HG02588 (cell line): ENCODE measurements at regions not wholly inside any gene's neighbourhood (a gene's known extent, or its start where the extent isn't known, plus 50 kb on each side); places are given as distances from the start of the nearest gene placed in this dataset.

Experiments used
- ATAC-seq: cut with Tn5 transposase; IDR thresholded peaks from one replicate; pipeline ENCODE4 v1.9.1; 2021; ENCODE audit warnings: mild to moderate bottlenecking, moderate library complexity; ENCODE audit not compliant: unreplicated experiment

DNA sequence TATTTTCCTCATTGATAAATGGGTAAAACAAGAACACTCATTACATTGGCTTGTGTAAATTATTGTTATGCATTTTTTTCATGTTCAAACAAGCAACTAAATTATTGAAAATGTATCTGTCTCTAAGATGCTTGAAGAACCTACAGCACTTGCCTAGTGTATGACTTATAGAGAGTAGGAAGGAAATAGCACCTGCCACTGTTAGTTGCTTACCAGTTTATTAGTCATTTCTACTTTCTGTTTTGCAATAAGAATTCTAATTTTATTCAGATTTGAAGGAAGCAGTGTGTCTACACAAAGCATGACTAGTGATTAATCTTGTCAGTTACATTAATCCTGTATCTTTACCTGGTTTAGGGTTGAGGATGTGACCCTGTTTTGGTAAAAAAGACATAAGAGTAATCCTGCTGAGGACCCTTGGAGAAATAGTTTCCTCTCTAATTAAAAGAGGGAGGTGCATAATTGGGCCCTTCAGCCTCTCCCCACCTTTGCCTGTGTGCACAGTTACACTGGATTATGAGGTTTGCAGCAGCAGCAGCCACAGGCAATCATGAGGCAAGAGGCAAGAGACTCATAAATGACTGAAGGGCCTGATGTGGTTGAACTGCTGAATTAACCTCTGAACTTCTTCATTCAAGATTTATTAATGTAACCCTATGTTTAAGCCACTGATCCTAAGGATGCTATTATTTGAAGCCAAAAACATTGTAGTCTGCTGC lies 1202.1 kb downstream of the ADGRL3 start:
- ATAC-seq, result no peak

DNA sequence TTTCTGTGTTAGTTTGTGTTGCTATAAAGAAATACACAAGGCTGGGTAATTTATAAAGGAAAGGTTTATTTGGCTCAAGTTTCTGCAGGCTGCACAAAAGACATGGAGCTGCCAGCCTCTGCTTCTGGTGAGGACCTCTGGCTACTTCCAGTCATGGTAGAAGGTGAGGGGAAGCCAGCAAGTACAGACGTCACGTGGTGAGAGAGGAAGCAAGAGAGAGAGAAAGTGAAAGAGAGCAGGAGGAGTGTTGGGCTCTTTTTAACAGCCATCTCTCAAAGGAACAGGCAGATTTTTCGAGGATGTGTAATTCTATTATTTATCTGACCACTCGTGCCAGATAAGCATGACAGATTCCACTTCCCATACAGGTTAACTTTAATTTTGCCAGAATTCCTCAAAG lies 1199.1 kb downstream of the ADGRL3 start:
- ATAC-seq, result peak; percentile 77

DNA sequence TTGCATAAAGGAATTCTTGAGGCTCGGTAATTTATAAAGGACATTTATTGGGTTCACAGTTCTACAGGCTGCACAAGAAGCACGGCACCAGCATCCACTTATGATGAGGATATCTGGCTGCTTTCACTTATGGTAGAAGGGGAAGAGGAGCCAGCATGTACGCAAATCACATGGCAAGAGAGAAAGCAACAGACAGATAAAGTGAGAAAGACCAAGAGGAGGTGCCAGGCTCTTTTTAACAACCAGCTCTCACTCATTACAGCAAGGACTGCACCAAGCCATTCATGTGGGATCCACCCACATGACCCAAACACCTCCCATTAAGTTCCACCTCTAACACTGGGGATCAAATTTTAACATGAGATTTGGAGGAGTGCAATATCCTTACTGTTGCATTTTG lies 1198.2 kb downstream of the ADGRL3 start:
- ATAC-seq, result no peak

DNA sequence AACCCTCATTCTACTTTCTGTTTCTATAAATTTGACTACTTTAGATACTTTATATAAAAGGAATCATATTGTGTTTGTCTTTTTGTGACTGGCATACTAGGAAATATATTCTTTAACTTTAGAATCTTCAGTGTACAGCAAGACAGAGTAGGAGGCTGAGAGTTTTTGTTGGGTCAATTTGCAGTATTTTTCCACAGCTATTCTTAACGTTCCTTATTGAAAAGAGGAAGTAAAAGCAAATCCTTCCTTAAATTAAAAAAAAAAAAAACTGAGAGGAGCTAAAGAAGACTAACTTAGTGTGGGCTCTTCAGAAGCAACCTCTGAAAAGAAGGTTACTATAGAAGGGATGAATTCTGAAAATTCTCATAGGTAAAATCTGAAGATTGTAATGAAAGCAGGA lies 1194.6 kb downstream of the ADGRL3 start:
- no peak for ATAC-seq

DNA sequence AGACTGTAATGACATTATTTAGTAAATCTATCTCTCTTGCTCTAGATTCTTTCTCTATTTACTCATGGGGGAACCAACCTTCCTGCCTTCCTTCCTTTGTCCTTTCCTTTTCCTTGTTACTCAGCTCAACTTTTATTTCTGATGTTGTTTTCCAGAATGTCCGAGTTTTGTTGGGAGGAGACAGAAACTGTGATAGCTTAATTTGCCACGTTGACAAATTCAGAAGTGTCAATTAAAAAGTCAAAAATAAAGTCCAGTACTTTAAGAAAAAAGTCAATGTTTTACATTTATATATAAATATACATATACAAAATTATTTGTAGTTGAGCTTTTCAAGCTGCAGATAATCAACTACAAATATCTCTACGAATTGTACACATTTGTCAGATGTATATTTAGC lies 1187.7 kb downstream of the ADGRL3 start:
- no peak for ATAC-seq

DNA sequence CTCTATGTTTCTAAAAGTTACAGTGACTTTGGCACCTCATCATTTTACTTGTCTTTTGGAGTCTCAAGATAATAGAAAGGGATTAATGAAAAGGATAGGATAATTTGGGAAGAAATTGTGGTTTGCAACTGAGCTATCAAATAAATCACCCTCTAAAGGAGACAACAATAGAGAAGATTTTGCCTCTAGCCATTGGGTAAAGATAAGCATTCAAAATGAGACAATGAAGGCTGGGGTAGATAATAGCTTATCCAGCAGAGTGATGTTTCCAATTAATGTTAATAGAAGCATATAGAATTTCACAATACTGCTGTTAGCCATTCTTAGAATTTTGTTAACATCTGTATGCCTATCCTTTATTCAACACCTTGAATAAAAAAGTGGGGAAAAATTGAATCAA lies 1177.6 kb downstream of the ADGRL3 start:
- ATAC-seq, result no peak

DNA sequence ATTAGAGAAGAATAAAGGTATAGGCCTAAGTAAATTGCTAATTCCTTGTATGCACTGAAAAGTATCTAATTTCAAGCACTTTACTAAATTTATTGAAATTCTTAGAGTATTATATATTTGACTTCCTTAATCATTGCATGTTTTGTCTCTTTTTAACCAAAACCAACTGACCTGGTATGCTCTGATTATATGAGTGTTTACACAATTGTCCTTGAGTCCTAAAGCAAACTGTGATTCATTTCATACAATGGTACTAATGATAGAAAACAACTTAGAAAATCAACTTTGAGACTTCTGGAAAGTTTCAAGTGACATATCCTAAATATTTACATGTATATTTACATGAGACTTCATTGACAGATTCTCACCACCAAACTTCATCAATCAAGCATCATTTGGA lies 1177.1 kb downstream of the ADGRL3 start:
- ATAC-seq, result no peak

DNA sequence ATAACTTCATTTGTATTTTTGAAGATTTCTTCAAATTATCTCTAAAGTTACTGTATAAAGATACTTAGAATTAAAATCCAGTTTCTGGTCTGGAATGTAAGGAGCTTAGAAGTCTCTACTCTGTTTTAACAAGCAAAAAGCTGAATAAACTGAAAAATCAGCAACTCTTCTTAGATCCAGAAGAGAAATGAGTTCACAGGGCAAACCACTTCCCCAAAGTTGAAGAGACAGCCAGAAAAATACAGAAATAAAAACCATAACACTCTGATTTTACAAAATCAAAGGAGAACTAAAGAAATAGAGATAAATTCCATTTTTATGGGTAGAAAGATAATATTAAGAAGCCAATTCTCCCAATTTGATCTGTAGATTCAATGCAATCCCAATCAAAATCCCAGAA lies 1166.8 kb downstream of the ADGRL3 start:
- ATAC-seq, result no peak

DNA sequence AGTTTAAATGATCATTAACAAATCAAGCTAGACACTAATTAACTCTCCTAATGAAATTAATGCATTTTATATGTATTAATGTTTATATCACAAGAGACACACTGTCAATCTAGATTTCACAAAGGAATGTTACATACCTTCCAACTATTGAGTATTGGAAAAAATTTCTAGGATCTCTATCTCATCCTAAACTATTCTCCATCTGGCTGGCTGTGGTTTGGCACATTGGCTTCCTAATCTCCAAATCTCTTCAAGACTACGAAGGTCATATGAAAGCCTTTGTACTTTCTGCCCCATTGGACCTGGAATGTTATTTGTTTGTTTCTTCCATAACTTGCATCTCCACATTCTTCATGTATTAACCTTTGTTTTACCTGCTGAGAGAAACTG lies 1160.0 kb downstream of the ADGRL3 start:
- ATAC-seq, result no peak

DNA sequence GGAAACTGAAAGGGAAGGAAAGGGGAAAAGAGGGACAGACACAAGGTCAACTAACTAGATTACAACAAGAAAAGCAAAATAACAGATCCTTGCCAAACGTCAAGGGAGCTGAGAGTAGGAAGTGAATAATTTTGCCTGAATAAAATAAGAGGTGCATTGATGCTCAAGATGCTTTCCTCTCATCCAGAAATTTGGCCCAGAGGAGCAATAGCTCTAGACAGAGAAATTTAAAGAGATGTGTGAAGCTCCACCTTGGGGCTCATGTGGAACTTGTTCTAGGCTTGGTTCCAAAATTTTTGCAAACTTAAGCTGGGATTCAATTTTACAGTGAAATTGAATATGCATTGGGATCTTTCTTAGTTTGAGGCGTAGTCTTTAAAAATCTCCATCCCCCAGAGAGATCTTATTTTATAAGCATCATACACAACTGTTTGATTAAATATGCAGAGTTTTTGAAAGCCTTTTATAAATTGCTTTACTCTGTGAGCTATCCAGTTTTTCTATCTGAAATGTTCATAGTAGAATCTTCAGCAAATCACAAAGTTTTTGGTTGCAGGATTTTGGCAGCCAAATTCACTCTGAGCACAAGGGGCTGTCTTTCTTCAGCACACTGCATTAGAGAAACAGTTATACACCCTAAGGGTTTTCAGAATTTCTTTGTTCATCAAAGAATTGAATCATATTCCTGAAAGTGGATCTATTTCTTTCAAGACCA lies 1159.5 kb downstream of the ADGRL3 start:
- no peak for ATAC-seq

DNA sequence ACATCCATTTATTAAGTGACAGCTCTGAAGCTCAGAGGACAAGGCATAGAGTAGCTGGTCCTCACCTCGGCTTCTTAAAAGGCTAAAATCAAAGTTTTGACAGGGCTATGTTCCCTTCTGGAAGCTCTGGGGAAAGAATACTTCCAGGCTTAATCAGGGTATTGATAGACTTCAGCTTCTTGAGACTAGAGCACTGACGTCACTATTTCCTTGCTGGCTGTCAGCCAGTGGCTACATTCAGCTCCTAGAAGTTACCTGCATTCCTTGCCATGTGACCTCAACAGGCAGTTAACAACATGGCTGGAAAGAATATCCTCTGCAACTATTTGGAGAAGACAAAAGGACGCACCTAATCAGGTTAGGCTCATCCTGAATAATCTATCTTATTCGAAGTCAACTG lies 1144.8 kb downstream of the ADGRL3 start:
- ATAC-seq, result no peak

DNA sequence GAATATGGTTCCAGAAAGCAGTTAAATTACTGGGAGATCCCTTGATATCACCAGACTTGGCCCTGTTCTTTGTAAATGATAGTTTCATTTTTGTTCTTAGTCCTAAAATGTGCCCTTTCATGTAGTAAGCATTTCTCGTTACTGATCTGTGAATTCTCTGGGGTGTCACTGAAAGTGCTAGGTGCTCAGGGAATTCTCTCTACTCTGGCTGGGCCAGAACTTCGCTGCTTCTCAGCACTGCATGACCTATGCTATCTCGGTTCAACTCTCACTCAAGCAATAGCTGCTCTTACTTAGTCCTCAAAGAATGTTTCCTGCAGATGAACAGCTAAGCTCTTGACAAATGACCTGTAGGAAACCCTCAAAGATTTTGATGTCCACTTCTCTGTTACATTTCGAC lies 1144.3 kb downstream of the ADGRL3 start:
- ATAC-seq, result no peak

DNA sequence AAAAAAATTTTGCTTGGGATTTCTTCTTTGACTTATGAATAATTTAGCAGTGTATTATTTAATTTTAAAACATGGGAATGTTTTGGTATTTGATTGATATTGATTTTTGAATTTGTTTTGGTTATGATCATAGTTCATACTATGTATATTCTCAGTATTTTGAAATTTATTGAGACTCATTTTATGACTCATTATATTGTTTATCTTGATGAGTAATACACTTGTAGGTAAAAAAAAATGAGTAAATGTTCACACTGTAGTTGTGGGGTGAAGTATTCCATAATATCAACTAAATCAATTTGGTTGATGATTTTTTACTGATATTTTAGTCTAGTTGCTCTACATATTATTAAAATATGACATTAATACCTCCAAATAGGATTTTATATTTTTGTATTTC lies 1142.2 kb downstream of the ADGRL3 start:
- no peak for ATAC-seq

DNA sequence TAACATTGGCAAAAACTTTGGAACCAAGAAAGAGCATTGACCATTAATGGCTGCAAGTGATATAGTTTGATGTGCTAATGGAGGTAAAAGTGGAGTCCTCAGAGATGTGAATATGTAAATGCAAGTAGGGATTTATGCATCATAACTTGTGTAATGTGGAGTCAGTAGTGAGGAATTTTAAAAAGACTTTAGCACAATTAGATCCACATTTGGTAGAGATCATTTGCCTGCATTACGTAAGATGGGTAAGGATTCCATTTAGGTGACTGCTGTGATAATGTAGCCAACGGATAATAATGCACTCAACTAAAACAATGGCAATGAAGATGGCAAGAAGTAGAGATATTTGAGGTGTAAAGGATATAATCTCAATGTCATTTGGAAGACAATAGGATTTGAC lies 1128.4 kb downstream of the ADGRL3 start:
- no peak for ATAC-seq

DNA sequence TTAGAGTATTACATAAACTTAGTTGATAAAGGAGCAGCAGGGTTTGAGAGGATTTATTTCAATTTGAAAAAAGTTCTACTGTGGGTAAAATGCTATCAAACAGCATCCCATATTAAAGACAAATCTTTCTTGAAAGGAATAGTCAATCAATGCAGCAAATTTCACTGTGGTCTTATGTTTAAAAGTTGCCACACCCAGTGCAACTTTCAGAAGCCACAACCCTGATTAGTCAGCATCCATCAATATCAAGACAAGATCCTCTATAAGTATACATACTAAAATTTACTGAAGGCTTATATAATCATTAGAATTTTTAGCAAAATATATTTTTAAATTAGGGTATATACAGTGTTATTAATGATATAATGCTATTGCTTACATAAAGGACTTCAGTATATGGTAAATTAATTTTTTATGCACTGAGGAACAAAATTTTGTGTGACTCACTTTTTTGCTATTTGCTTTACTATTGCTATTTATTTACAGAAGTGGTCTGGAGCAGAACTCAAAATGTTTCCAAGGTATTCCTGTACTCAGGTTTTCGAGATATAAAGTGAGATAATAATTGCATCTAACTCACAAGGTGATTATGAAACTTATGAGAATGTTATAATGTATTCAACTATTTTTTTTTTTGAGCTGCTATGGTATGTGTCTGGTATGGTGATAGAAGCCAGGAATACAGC lies 1127.6 kb downstream of the ADGRL3 start:
- no peak for ATAC-seq

DNA sequence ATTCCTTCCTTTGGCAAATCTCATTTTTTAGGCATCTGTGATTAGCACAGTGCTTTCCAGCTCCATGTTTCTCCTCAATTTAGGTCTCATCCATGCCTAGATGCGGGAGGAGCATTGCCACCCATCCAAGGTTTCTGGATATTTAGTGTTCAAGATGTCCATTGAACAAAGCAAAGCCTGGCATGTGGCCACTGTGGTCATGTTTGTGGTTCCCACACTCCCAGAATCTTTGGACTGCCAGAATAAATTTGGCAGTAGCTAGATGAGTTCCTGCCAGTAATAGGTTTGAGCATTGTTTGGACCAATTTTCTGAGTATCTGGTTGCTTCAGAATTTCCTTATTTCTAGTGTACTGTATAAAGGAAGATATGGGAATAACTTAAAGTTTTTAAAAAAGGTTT lies 1124.1 kb downstream of the ADGRL3 start:
- no peak for ATAC-seq

DNA sequence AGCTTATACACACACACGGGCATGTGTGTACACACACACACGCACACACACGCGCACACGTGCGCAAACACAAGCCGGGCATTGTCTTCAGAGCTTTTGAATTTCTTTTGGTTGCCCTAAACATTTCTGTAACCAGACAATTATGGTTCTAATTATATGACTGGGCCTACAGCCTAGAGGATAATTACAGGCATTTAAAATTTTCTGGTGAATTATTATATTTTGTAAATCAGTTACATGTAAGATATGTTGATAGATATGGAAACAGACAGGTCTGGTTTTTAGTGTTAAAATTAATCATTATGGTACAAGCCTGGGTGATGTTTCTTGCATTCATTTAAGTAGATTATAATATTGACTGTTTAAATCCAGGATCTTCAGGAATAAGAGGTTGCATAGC lies 1120.5 kb downstream of the ADGRL3 start:
- no peak for ATAC-seq

DNA sequence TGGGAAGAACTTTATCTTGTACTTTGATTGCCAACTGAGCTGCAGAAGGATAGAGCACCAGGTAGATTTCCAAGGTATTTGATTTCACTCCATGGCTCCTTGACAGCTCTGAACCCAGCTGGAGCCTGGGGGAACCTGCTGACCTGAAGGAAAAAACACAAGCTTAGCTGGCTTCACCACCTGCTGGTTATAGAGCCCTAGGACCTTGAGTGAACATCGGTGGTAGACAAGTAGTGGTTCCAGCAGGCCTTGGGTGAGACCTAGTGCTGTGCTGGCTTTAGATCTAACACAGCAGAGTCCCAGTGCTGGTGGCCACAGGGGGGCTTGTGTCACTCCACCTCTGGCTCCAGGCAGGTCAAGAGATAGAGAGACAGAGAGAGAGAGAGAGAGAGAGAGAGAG lies 1102.6 kb downstream of the ADGRL3 start:
- no peak for ATAC-seq

DNA sequence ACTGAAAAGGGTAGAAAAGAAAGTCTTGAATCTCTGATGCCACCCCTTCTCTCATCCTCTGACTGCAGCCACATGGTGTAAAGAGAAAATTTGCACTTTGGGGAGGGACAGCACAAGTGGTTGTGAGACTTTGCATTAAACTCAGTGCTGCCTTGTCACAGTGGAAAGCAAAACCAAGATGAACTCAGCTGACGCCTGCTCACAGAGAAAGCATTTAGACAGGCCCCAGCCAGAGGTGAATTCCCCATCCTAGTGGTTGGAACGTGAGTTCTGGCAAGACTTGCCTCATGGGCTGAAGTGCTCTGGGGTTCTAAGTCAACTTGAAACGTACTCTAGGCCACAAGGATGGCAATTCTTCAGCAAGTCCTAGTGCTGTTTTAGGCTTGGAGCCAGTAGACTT lies 1101.4 kb downstream of the ADGRL3 start:
- no peak for ATAC-seq

DNA sequence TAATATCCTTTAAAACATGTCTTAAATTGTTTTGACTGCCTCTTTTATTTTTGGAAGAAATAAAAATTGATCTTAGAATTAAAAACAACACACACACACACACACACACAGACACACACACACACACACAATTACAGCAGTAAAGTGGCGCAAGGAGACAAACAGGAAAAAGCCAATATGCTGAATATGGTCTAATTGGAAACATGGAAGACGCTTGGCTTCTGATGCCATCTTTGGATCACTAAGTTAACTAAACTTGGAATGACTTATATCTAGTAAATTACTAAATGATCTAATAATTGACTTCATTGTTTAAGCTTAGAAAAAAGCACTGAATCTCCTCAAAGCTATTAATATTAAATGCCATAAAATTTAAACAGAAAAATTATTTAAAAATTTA lies 1093.4 kb downstream of the ADGRL3 start:
- no peak for ATAC-seq

DNA sequence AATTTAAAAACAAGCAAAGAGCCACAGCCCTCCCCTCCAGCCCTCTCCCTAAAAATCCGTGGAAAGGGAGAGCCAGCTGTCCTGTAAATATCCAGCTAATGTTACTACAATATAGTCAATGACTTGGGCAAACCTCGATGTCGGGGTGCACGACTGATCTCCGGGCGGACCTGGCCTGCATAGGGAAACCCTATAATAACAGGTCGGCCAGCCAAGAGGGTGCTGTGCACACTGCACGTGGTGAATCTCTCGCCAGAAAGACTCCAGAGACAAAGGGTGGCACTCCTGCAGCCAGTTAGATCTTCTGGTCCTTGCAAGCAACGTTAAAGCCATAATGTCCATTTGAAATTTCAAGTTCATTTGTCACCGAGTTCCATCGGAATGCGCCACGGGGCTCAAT lies 1092.8 kb downstream of the ADGRL3 start:
- no peak for ATAC-seq

DNA sequence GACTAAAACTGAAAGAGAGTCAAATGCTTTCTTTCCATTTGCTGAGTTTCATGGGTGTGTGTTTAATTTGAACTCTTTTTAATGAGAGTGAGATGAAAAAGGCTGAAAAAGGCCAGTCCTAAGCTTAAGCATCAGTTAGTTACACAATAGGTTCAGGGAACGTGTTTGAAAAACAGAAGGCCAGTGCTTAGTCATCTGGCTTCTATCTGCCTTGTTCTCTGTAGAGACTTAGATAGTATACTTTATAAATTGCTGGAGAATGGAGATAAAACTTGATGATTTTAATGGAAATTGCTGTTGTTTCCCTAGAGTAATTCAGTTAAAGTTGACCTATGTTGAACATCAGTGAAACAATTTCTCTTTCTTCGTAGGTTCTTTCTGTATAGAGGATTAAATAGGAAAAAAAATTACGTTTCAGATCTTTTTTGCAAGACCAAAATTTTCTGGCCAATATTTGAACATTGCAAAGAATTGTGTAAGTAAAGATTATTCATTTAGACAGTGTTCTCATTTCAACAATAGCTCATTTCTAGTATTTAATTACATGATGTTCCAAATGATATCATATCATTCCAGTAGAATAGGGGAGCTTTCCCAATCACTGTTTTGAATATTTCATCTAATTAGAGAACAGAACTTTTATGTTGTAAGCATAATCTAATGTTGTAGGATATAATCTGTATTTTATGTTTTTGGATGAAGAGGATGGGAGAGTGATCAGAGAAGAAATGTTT lies 1088.8 kb downstream of the ADGRL3 start:
- no peak for ATAC-seq
